T-helper 1 cell (primary cell): ENCODE measurements at regions not wholly inside any gene's neighbourhood (a gene's known extent, or its start where the extent isn't known, plus 50 kb on each side); places are given as distances from the start of the nearest gene placed in this dataset.
"Not testable (repeated sequence)": the region's sequence is repeated elsewhere in the genome, so short reads cannot be mapped to it uniquely, and the experiment has no call there.

Source experiments
- DNase-seq, 5 donors: peaks; one replicate each; pipeline ENCODE4 v3.0.0-alpha.2; 2012 to 2020

- DNase-seq = no peak
Measured at GRCh38 chr7:65749039-65749438, 123.8 kb upstream of the VKORC1L1 start.

GRCh38 chr7:65749518-65749917, 123.4 kb upstream of the VKORC1L1 start:
- no peak for DNase-seq

- peak; percentile 75 to 91 (median 81) for DNase-seq
Measured at GRCh38 chr7:65750511-65751344, 122.1 kb upstream of the VKORC1L1 start.

- DNase-seq = not testable (repeated sequence)
Measured at GRCh38 chr7:65754070-65754469, 118.8 kb upstream of the VKORC1L1 start.

GRCh38 chr7:65758991-65759390, 113.9 kb upstream of the VKORC1L1 start:
- DNase-seq = not testable (repeated sequence)

GRCh38 chr7:65762712-65763111, 110.2 kb upstream of the VKORC1L1 start:
- DNase-seq = not testable (repeated sequence)

GRCh38 chr7:65763114-65763513, 109.8 kb upstream of the VKORC1L1 start:
- not testable (repeated sequence) for DNase-seq

GRCh38 chr7:65770473-65771225, 102.2 kb upstream of the VKORC1L1 start:
- peak; percentile 87 to 94 (median 89) for DNase-seq

- not testable (repeated sequence) for DNase-seq
Measured at GRCh38 chr7:65771226-65771569, 101.7 kb upstream of the VKORC1L1 start.

- DNase-seq = not testable (repeated sequence)
Measured at GRCh38 chr7:65776677-65777076, 96.2 kb upstream of the VKORC1L1 start.

GRCh38 chr7:65789943-65790342, 82.9 kb upstream of the VKORC1L1 start:
- not testable (repeated sequence) for DNase-seq

GRCh38 chr7:65791788-65792187, 81.1 kb upstream of the VKORC1L1 start:
- DNase-seq = not testable (repeated sequence)

GRCh38 chr7:65792726-65793125, 80.1 kb upstream of the VKORC1L1 start:
- DNase-seq = not testable (repeated sequence)

GRCh38 chr7:65794671-65795391, 78.0 kb upstream of the VKORC1L1 start:
- DNase-seq = not testable (repeated sequence)

- DNase-seq = not testable (repeated sequence)
Measured at GRCh38 chr7:65795392-65795716, 77.5 kb upstream of the VKORC1L1 start.

- DNase-seq = no peak
Measured at GRCh38 chr7:65796205-65796604, 76.7 kb upstream of the VKORC1L1 start.

GRCh38 chr7:65797086-65797485, 75.8 kb upstream of the VKORC1L1 start:
- DNase-seq = not testable (repeated sequence)

GRCh38 chr7:65797566-65797965, 75.3 kb upstream of the VKORC1L1 start:
- DNase-seq = not testable (repeated sequence)

GRCh38 chr7:65798111-65799075, 74.5 kb upstream of the VKORC1L1 start:
- peak in 1 of 5 donors; percentile 84 for DNase-seq

- DNase-seq = not testable (repeated sequence)
Measured at GRCh38 chr7:65800191-65800590, 72.7 kb upstream of the VKORC1L1 start.

GRCh38 chr7:65800890-65801341, 72.0 kb upstream of the VKORC1L1 start:
- DNase-seq = no peak

- no peak for DNase-seq
Measured at GRCh38 chr7:65804887-65805286, 68.0 kb upstream of the VKORC1L1 start.
